HG02938 (cell line): ENCODE measurements at regions not wholly inside any gene's neighbourhood (a gene's known extent, or its start where the extent isn't known, plus 50 kb on each side); places are given as distances from the start of the nearest gene placed in this dataset.
"Not testable (repeated sequence)": the region's sequence is repeated elsewhere in the genome, so short reads cannot be mapped to it uniquely, and the experiment has no call there.

ENCODE experiments used
- ATAC-seq: cut with Tn5 transposase; IDR thresholded peaks from one replicate; pipeline ENCODE4 v1.9.1; 2021; ENCODE audit warnings: mild to moderate bottlenecking, moderate library complexity; ENCODE audit not compliant: unreplicated experiment

- not testable (repeated sequence) for ATAC-seq
These were observed 318.6 kb downstream of the ADGRD1 start for GRCh38 chr12:131272283-131272814.

- ATAC-seq = no peak
These were observed 319.7 kb downstream of the ADGRD1 start for GRCh38 chr12:131273291-131273845.

- no peak for ATAC-seq
These were observed 320.4 kb downstream of the ADGRD1 start for GRCh38 chr12:131274061-131274460.

- no peak for ATAC-seq
These were observed 321.2 kb downstream of the ADGRD1 start for GRCh38 chr12:131274906-131275305.

DNA sequence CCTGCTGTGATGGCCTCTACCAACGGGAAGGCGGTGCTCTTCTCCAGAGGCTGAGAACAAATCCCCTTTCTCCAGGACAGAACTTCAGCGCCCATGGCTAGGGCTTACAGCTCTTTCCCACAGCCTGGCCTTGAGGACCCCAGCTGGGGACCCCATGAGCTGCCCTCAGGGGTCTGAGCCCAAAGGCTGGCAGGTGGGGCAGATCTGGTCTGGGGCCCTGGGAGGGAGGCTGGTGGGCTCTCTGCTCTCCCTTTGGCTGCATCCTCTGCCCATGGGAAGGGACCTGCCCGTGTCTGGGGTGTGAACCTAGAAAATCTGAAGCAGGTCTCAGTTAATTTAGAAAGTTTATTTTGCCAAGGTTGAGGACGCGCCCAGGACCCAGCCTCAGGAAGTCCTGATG, 322.1 kb downstream of the ADGRD1 start:
- ATAC-seq = no peak

GRCh38 chr12:131276501-131277185, 322.9 kb downstream of the ADGRD1 start:
- ATAC-seq = no peak

- not testable (repeated sequence) for ATAC-seq
These were observed 323.7 kb downstream of the ADGRD1 start for GRCh38 chr12:131277186-131278091.

DNA sequence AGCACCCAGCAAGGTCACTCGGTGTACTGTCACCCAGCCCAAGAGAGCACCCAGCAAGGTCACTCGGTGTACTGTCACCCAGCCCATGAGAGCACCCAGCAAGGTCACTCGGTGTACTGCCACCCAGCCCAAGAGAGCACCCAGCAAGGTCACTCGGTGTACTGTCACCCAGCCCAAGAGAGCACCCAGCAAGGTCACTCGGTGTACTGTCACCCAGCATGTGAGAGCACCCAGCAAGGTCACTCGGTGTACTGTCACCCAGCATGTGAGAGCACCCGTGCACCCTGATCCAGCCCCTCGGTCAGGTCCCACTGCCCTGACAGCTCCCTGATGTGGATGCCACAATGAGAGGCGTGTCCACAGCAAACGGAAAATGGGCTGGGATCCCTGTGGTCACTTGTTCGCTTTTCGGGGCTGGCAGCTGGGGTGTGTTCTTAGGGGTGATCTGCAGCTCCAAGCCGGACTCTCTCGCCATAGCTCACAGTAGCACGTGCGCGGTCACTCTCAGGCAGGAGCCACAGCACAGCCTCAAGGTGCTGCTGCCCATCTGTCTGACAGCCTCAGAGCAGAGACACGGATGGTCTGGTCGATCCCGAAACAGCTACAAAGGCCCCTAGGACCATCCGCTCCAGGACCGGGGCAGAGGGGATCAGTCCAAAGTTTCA, 324.9 kb downstream of the ADGRD1 start:
- ATAC-seq = not testable (repeated sequence)

DNA sequence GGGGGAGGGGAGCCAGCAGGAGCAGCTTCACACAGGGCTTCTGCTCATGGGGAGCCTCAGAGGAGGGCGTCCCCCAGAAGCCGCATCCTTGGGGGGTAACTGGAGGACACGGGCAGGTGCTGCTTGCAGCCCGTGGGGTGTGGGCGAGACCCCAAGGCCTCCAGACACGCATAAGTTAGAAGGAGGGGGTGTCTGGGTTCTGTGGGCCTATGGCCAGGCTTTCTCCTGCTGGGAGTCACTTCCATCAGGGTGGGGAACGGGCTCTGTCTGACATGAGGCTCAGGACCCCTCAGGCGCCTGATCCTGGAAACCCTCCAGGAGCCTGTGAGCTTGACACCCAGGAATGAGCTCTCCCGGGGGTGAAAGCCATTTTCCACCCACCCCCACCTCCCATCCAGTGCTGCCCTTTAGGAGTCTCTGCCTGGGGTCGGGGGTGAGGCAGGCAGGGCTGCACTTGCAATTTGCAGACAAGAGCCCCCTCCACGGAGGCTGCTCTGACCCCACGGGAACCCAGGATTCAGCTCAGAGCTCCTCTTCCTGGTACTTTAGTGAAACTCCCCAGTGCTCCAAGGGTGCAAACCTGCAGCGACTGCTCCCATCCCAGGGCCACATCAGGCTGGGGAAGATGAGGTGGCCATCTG, 325.7 kb downstream of the ADGRD1 start:
- ATAC-seq = no peak

GRCh38 chr12:131280426-131280825, 326.7 kb downstream of the ADGRD1 start:
- no peak for ATAC-seq

DNA sequence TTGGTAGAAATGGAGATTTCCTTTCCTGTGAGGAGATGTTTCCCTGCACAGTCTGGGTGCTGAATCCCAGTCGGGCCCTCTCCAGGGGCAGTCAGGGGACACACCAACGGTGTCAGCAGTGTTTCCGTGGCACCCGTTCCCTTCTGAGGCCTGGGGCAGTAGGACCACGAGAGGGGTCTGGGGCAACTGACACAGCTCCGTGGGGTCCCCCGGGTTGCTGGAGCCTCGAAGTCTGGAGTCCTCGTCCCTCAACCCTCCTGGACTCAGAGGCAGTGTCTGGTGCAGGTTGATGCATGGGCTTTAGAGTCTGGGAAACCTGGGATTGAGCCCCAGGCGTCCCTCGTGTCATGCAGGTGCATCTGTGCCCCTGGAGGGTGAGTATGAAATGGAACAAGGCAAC, 327.3 kb downstream of the ADGRD1 start:
- ATAC-seq = no peak

GRCh38 chr12:131282292-131283080, 328.8 kb downstream of the ADGRD1 start:
- ATAC-seq = no peak

DNA sequence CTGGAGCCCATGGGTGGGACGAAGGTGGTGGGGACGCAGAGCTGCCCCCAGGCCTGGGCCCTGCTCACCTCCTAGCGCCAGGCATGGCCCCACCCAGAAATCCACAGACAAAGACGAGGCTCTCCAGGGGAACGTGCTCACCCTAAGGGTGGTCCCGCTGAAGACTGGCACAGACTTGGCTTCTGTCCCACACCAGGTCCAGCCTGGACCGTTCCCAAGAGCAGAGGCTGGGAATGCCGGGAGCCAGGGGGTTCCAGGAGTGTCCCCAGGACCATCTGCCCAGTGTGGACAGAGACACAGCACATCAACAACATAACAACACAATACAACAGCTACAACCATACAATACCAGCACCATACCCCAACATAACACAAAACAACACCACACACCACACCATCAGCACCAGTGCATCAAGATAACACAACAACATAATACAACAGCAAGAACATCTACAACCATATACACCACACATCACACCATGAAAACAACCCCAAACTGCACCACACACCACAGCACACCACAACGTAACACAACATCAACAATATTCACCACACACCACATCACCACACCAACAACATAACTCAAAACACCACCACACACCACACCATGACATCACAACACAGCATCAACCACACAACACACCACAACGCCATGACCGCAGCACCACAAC, 329.6 kb downstream of the ADGRD1 start:
- ATAC-seq = no peak

- not testable (repeated sequence) for ATAC-seq
These were observed 330.4 kb downstream of the ADGRD1 start for GRCh38 chr12:131283862-131284825.

DNA sequence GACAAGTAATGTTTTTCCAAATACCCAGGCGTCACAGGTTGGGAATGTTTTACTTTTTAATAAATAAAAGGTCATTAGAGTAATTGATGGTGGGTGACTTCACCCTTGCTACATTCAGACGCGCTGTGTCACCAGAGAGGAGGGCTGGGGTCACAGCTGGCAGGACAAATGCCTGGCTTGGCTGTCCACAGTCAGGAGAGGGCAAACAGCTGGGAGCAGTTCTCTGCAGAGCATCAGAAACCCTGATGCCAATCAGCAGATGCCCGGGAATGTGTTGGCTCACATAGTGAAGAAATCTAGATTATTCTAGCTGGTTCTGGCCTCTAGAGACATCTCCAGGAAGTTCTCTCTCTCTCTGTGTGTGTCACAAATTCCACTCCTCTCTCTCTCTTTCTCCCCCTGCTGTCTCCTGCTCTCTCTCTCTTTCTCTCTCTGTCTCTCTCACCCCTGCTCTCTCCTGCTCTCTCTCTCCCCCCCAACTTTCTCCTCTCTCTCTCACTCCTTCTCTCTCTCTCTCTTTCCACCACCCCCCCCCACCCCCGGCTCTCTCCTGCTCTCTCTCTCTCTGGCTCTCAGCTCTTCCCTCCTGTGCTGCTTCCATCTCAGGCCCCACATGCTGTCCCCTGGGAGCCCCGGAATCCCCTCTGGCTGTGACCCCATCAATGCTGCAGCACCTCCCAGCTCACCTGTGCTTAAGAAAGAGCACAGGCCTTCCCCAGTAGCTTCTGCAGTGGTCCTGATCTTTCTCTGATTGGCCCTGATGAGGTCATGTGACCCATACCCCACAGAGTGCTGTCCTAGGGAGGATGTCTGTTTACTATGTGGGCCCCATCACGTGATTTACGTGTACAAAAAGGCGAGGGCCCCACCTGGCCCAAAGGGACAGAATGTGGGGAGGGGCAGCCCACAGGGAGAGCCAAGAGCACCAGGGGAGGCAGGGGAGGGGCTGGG, 331.5 kb downstream of the ADGRD1 start:
- not testable (repeated sequence) for ATAC-seq

GRCh38 chr12:131285905-131286295, 332.2 kb downstream of the ADGRD1 start:
- not testable (repeated sequence) for ATAC-seq

GRCh38 chr12:131286301-131286700, 332.6 kb downstream of the ADGRD1 start:
- ATAC-seq = not testable (repeated sequence)
